GM12865 (cell line): ENCODE measurements at regions not wholly inside any gene's neighbourhood (a gene's known extent, or its start where the extent isn't known, plus 50 kb on each side); places are given as distances from the start of the nearest gene placed in this dataset.

Experiments
- DNase-seq: peaks from one replicate; pipeline ENCODE4 v3.0.0; 2010; ENCODE audit warnings: low read depth
- H3K4me3 ChIP-seq: 2 replicates; pipeline ENCODE4 v1.5.1; 2011; ENCODE audit warnings: mild to moderate bottlenecking, low read depth, low read length, control low read depth
- TF ChIP-seq, protein P1 (sequence below): IDR thresholded peaks from 2 replicates; pipeline ENCODE4 v1.5.1; 2011; ENCODE audit warnings: low read length, control low read depth, low read depth, inconsistent platforms; ENCODE audit not compliant: insufficient read depth; ENCODE audit errors: missing control alignments

DNA sequence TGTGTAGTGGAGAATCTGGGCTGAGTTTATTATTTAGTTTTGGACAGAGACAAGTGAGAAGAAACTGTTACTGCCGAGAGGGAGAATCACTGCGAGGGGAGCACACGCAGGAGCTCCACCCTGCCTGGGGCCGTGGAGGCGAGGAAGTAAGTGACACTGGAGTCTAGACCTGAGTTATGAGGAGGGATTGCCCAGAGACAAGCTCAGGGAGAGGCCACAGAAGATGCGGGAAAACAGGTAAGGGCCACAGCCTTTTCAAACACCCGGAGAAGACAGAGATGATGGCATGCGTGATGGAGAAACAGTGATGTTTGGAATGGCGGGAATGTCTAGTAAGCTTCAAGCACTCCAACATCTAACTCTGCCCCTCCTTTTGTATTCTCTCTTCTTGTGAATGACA is 84.1 kb downstream of the TNFSF11 start:
- H3K4me3 ChIP-seq, result no peak overlapping the region
- no peak for DNase-seq
- TF ChIP-seq, protein P1, sequence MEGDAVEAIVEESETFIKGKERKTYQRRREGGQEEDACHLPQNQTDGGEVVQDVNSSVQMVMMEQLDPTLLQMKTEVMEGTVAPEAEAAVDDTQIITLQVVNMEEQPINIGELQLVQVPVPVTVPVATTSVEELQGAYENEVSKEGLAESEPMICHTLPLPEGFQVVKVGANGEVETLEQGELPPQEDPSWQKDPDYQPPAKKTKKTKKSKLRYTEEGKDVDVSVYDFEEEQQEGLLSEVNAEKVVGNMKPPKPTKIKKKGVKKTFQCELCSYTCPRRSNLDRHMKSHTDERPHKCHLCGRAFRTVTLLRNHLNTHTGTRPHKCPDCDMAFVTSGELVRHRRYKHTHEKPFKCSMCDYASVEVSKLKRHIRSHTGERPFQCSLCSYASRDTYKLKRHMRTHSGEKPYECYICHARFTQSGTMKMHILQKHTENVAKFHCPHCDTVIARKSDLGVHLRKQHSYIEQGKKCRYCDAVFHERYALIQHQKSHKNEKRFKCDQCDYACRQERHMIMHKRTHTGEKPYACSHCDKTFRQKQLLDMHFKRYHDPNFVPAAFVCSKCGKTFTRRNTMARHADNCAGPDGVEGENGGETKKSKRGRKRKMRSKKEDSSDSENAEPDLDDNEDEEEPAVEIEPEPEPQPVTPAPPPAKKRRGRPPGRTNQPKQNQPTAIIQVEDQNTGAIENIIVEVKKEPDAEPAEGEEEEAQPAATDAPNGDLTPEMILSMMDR, result no peak

DNA sequence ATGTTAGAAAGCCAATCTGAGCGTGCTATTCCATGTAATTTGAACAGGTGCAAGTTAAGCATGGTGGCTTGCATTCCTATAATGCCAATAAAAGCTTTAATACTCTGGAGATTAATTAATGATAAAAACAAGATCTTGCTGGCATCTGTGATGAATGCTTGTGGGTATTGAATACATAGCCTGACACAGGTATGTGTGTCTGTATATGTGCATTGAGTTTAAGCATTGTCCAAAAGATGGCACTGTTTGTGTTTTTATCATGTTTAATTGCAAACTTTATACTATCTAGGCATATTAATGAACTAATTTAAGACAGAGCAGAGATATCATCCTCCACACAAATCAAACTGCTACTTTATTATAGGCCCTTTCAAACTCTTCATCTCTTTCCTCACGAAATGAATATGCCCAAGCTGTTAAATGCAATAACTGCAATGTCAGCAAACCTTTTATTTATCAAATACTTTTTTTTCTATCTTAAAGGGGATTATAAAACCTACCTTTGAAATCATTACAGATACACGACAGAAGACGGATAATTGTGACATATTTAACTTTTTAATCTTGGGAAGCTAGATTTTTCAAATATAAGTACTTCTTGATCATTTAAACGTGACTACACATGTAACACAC is 86.5 kb downstream of the TNFSF11 start:
- TF ChIP-seq, protein P1, result no peak
- H3K4me3 ChIP-seq, result no peak overlapping the region
- DNase-seq, result no peak

DNA sequence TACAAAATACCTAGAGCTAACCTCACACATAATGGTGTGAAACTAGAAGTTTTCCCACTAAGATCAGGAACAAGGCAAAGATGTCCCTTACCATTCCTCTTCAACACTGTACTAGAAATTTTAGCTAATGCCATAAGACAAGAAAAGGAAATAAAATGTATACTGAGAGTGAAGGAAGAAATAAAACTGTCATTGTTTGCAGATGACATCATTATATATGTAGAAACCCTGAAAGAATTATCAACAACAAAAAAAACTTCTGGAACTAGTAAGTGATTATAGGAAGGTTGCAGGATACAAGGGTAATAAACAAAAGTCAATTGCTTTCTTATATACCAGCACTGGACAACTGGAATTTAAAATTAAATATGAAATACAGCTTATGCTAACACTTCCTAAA is 93.7 kb downstream of the TNFSF11 start:
- DNase-seq, result no peak
- TF ChIP-seq, protein P1, result no peak
- no peak overlapping the region for H3K4me3 ChIP-seq

DNA sequence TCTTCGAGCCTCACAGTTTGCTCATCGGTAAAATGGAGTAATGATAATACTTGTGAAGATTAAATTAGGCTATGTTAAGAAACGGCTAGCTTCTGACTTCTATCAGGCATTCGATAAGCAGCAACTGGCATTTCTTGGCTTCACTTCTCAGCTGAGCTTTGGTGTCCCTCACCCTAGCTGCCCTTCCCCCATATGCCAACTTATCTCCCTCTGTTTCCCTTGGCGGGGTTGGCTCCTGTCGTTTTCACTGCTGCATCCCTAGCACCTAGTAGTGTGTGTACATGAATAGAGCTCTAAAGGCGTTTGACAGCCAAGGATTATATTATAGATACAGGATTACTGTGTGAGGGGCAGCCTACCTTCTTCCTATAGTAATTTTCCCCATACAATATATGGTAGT is 97.5 kb downstream of the TNFSF11 start:
- no peak overlapping the region for H3K4me3 ChIP-seq
- TF ChIP-seq, protein P1, result no peak
- DNase-seq, result no peak

DNA sequence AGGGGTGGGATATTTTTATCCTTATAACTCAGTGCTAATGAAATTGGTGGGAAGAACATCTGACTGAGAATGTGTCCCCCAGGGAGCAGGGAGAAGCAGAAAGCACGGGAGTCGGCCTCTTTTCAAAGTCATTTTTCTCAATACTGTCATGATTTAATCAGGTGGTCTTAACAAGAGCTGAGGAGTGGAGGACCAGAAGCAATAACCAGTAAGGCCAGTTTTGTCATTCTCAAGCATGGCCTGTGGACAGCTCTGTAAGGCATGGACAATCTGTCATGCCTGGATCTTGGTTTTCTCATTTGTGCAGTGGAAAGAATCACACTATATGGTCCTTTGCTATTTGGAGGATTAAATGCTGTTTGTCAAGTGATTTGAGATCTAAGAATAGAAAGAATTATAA is 99.7 kb downstream of the TNFSF11 start:
- TF ChIP-seq, protein P1, result no peak
- DNase-seq, result no peak
- no peak overlapping the region for H3K4me3 ChIP-seq

DNA sequence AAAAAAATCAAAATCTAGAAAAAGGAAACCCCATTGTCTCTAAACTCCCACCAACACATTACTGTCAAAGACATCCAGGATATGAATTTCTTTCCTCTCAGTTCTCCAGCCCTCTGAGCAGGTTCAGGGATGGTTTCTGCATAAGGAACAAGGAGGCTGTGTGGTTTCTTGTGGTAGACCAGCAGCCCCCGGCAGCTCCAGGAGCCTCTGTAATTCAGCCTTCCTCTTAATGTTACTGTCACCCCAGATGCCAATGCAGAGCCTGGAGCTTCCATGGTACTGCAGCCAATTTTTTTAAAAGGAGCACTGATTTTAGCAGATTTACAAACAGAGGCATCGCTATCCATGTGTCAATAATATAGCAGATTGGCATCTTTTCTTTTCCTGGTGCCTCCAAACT is 100.6 kb upstream of the FAM216B start:
- TF ChIP-seq, protein P1, result no peak
- DNase-seq, result no peak
- H3K4me3 ChIP-seq, result no peak overlapping the region

DNA sequence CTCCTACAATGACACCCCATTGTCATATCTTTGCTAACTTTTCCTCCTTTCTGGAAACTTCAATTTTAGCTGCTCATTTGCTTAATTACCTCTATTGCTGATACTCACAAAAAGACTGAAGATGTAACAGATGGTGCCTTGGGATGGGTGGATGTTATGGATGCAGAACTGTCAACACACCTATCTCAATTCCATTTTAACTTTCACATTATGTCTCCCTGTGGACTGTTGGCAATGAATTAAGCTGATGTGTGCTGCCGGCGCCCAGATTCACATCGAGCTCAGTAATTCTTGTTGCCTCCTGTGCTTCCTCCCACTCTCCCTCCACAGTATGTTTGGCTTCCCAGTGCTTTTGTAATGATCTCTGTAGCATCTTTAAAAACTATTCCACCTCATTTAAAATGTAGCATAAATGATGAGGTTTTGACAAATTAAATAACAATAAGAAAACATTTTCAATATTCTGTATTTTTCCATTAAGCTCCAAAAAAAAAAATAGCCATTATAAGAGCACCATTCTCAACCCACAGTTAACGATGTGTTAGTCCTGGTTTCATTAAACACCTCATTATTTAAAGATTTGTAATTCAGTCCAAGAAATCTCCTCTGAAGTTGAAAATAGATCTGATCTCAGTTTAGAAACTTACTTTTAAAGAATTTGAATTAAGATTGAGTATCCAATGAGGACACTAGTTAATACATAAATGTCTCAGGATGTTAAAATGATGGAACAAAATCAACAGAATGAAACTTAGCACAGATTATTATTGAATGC is 99.9 kb upstream of the FAM216B start:
- no peak for DNase-seq
- no peak overlapping the region for H3K4me3 ChIP-seq
- TF ChIP-seq, protein P1, result no peak
